Lung (tissue), 11 donors: ENCODE measurements at regions not wholly inside any gene's neighbourhood (a gene's known extent, or its start where the extent isn't known, plus 50 kb on each side); places are given as distances from the start of the nearest gene placed in this dataset.

Experiments used
- ATAC-seq: fragments of 200-7000 bp; cut with Tn5 transposase; one replicate; pipeline ENCODE4 v1.9.1; 2020; ENCODE audit warnings: moderate number of reproducible peaks; ENCODE audit not compliant: insufficient read depth, low FRiP score
- DNase-seq, 3 donors: peaks; one replicate each; pipeline ENCODE4 v3.0.0-alpha.2; 2013 to 2017
- H3K27ac ChIP-seq, 2 donors: one replicate each; pipeline ENCODE4 v1.5.1; 2013; ENCODE audit warnings: mild to moderate bottlenecking in 2 of 2, moderate library complexity in 2 of 2, control low read depth in 1 of 2, inconsistent platforms in 1 of 2, low read depth in 1 of 2, low read length in 1 of 2
- H3K27me3 ChIP-seq, 3 donors: one replicate each; pipeline ENCODE4 v1.5.1; 2013; ENCODE audit warnings: low read length in 2 of 3; ENCODE audit not compliant: control insufficient read depth in 3 of 3, insufficient read depth in 3 of 3
- H3K36me3 ChIP-seq, 4 donors: one replicate each; pipeline ENCODE4 v1.5.1; 2013; ENCODE audit warnings: low read length in 4 of 4, mild to moderate bottlenecking in 1 of 4, moderate library complexity in 1 of 4; ENCODE audit not compliant: control insufficient read depth in 4 of 4, insufficient read depth in 4 of 4
- H3K4me1 ChIP-seq, 5 donors: one replicate each; pipeline ENCODE4 v1.5.1; 2013; ENCODE audit warnings: low read length in 5 of 5, mild to moderate bottlenecking in 2 of 5, moderate library complexity in 1 of 5; ENCODE audit not compliant: control insufficient read depth in 5 of 5, insufficient read depth in 5 of 5
- H3K4me3 ChIP-seq: one replicate; pipeline ENCODE4 v1.5.1; 2013; ENCODE audit warnings: mild to moderate bottlenecking, control low read depth, moderate library complexity
- H3K9ac ChIP-seq, 2 donors: one replicate each; pipeline ENCODE4 v1.5.1; 2013; ENCODE audit warnings: low read length in 2 of 2, control low read depth in 1 of 2; ENCODE audit not compliant: insufficient read depth in 1 of 2
- H3K9me3 ChIP-seq, 4 donors: one replicate each; pipeline ENCODE4 v1.5.1; 2013; ENCODE audit warnings: low read length in 3 of 4, mild to moderate bottlenecking in 1 of 4, moderate library complexity in 1 of 4; ENCODE audit not compliant: control insufficient read depth in 4 of 4, insufficient read depth in 3 of 4
- WGBS, 2 donors: extraction: QIAGEN DNeasy Blood & Tissue Kit; methylation state at CpG; one replicate each; pipeline ENCODE4 v1.1.7; 2013; 5-methylcytosine and 5-hydroxymethylcytosine counted together
- TF ChIP-seq, protein P1 (sequence below): IDR thresholded peaks from 2 replicates; pipeline ENCODE4 v1.5.1; 2012; ENCODE audit warnings: mild to moderate bottlenecking; ENCODE audit errors: control extremely low read depth, extremely low read depth
- donor health status: control.
- donor health status: control.
- donor health status: Bipolar disorder and iron deficiency.
- donor health status: healthy.
- donor health status: DM: yes; HTN: yes; CAD: no.

DNA sequence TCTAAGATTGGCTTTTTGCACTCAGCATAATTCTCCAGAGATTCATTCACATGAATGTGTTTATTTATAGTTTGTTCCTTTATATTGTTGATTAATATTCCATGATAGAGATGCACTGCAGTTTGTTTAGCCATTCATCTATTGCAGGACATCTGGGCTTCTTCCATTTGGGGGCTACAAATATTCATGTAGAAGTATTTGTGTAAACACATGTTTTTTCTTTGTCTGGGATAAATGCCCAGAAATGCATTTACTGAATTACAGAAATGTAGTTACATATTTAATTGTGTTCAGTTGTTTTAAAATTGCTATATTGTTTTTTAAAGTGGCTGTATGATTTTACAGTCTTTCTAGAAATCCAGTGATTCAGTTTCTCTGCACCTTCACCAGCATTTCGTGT lies 635.0 kb downstream of the ZIC1 start:
- ATAC-seq (no peak), DNase-seq (peak in 1 of 3 donors; percentile 57)
- Histone ChIP-seq H3K36me3 (no peaks in the 10 kb centered on the region), H3K27me3 (no peaks in the 10 kb centered on the region), H3K27ac (no peak overlapping the region), H3K9ac (no peak overlapping the region), H3K9me3 (peaks cover 0 to 2% (median 0%) of the 10 kb centered on the region in 4 donors), H3K4me3 (no peak overlapping the region), H3K4me1 (no peaks in the 10 kb centered on the region)
- 63 to 81% methylated on average over 1 of the region's 1 CpG for WGBS, 2 donors
- TF ChIP-seq, protein P1, sequence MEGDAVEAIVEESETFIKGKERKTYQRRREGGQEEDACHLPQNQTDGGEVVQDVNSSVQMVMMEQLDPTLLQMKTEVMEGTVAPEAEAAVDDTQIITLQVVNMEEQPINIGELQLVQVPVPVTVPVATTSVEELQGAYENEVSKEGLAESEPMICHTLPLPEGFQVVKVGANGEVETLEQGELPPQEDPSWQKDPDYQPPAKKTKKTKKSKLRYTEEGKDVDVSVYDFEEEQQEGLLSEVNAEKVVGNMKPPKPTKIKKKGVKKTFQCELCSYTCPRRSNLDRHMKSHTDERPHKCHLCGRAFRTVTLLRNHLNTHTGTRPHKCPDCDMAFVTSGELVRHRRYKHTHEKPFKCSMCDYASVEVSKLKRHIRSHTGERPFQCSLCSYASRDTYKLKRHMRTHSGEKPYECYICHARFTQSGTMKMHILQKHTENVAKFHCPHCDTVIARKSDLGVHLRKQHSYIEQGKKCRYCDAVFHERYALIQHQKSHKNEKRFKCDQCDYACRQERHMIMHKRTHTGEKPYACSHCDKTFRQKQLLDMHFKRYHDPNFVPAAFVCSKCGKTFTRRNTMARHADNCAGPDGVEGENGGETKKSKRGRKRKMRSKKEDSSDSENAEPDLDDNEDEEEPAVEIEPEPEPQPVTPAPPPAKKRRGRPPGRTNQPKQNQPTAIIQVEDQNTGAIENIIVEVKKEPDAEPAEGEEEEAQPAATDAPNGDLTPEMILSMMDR: no peak

DNA sequence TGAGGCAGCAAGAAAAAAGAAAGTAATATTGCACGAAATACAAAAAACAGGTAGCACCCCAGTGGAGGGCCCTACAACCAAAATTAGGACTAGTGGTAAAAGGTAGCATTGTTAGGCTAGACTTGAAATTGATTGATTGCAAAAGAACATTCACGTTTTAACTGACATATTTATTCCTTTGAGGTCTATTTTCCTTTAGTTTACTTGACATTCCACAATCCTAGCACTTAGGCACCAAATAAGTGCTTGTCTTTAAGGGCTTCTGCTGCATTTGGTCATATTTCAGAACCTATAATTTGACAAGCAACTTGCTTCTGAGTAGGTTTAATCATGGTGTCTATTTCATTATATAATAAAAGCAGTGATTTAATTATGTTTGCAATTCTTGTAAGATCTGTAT lies 642.7 kb upstream of the AGTR1 start:
- Histone ChIP-seq H3K27me3 (peaks cover 0 to 15% (median 0%) of the 10 kb centered on the region in 3 donors), H3K4me3 (no peak overlapping the region), H3K4me1 (no peaks in the 10 kb centered on the region), H3K36me3 (no peaks in the 10 kb centered on the region), H3K9me3 (no peaks in the 10 kb centered on the region), H3K27ac (no peak overlapping the region), H3K9ac (no peak overlapping the region)
- TF ChIP-seq, protein P1: no peak
- WGBS, 2 donors: 52 to 64% methylated on average over 2 of the region's 2 CpGs
- DNase-seq (no peak), ATAC-seq (no peak)

DNA sequence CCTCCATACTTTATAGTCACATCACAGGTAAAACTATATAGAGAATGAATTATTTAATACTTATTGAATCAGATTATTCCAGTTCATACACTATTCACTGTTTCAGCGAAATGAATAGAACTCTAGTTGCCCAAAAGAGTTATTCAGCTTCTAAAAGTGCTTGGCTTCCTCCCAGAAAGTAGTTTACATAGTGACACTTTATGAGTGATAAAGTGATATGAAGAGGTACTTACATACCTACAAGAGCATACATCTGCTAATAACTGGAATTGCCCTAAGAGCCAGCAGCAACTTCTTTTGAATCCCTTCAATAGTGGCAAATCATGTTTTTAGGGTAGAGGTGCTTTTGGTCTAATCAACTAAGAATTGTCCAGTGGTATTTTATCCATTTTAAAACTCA lies 635.1 kb upstream of the AGTR1 start:
- DNase-seq (peak in 2 of 3 donors; percentile 40 to 73), ATAC-seq (no peak)
- Histone ChIP-seq H3K4me1 (no peaks in the 10 kb centered on the region), H3K9ac (no peak overlapping the region), H3K9me3 (no peaks in the 10 kb centered on the region), H3K27me3 (peaks cover 0 to 24% (median 0%) of the 10 kb centered on the region in 3 donors), H3K36me3 (no peaks in the 10 kb centered on the region), H3K4me3 (no peak overlapping the region), H3K27ac (no peak overlapping the region)
- 59 to 78% methylated on average over 1 of the region's 1 CpG for WGBS, 2 donors
- TF ChIP-seq, protein P1: no peak

DNA sequence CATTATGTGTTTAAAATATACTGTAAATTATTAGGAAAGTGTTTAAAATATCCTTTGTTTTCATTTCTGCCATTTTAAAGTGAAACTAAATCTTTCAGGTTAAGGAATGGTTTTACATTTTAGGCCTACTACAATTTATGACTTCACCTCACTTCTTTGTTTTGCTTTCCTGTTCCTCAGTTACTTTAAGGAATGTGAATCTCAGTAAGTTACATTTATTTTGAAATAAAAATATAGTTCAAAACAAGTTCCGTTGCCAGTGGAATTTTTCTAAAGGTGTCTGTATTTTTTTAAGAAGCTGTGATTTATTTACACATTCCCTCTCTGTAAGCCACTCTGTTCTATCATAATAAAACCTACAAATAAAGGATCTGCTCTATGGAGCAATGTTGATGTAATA lies 630.9 kb upstream of the AGTR1 start:
- H3K27ac ChIP-seq: no peak overlapping the region
- TF ChIP-seq, protein P1: no peak
- no peaks in the 10 kb centered on the region for H3K36me3 ChIP-seq
- peaks cover 0 to 24% (median 0%) of the 10 kb centered on the region in 3 donors for H3K27me3 ChIP-seq
- WGBS, 2 donors: 58 to 79% methylated on average over 1 of the region's 1 CpG
- no peaks in the 10 kb centered on the region for H3K4me1 ChIP-seq
- no peaks in the 10 kb centered on the region for H3K9me3 ChIP-seq
- ATAC-seq (no peak), DNase-seq (no peak)
- no peak overlapping the region for H3K4me3 ChIP-seq
- no peak overlapping the region for H3K9ac ChIP-seq
